ENCODE measurements at regions not wholly inside any gene's neighbourhood (a gene's known extent, or its start where the extent isn't known, plus 50 kb on each side); places are given as distances from the start of the nearest gene placed in this dataset.
"Not testable (repeated sequence)": the region's sequence is repeated elsewhere in the genome, so short reads cannot be mapped to it uniquely, and the experiment has no call there.

GRCh38 chr3:106510206-106510605 is 641.4 kb upstream of the CBLB start:
- H3K9me3 ChIP-seq (ENCODE audit: insufficient read depth, low read depth, low read length), result no peaks in the 10 kb centered on the region
- no peak overlapping the region for H3K4me3 ChIP-seq (ENCODE audit: low read length)
- WGBS, result 80% methylated on average over 1 of the region's 1 CpG
- no peaks in the 10 kb centered on the region for H3K4me1 ChIP-seq (ENCODE audit: insufficient read depth, low read length)
- no peak overlapping the region for H3K27ac ChIP-seq (ENCODE audit: low read depth, low read length)
- no peaks in the 10 kb centered on the region for H3K27me3 ChIP-seq (ENCODE audit: insufficient read depth, low read length)
- H3K36me3 ChIP-seq (ENCODE audit: insufficient read depth, low read length), result no peaks in the 10 kb centered on the region
- H3K9ac ChIP-seq (ENCODE audit: low read depth, low read length), result no peak overlapping the region

- no peaks in the 10 kb centered on the region for H3K4me1 ChIP-seq (ENCODE audit: insufficient read depth, low read length)
- H3K9ac ChIP-seq (ENCODE audit: low read depth, low read length), result no peak overlapping the region
- H3K36me3 ChIP-seq (ENCODE audit: insufficient read depth, low read length), result no peaks in the 10 kb centered on the region
- H3K27ac ChIP-seq (ENCODE audit: low read depth, low read length), result no peak overlapping the region
- 100% methylated on average over 1 of the region's 1 CpG for WGBS
- H3K4me3 ChIP-seq (ENCODE audit: low read length), result no peak overlapping the region
- no peaks in the 10 kb centered on the region for H3K9me3 ChIP-seq (ENCODE audit: insufficient read depth, low read depth, low read length)
- no peaks in the 10 kb centered on the region for H3K27me3 ChIP-seq (ENCODE audit: insufficient read depth, low read length)
These were observed 644.0 kb upstream of the CBLB start for GRCh38 chr3:106512846-106513245.

GRCh38 chr3:106514431-106514830 is 645.6 kb upstream of the CBLB start:
- Histone ChIP-seq H3K9ac (ENCODE audit: low read depth, low read length) (no peak overlapping the region), H3K9me3 (ENCODE audit: insufficient read depth, low read depth, low read length) (no peaks in the 10 kb centered on the region), H3K27ac (ENCODE audit: low read depth, low read length) (no peak overlapping the region), H3K4me3 (ENCODE audit: low read length) (no peak overlapping the region), H3K36me3 (ENCODE audit: insufficient read depth, low read length) (no peaks in the 10 kb centered on the region), H3K4me1 (ENCODE audit: insufficient read depth, low read length) (no peaks in the 10 kb centered on the region), H3K27me3 (ENCODE audit: insufficient read depth, low read length) (no peaks in the 10 kb centered on the region)
- 99% methylated on average over 3 of the region's 4 CpGs for WGBS

GRCh38 chr3:106518516-106518915 is 649.7 kb upstream of the CBLB start:
- H3K4me1 ChIP-seq (ENCODE audit: insufficient read depth, low read length), result no peaks in the 10 kb centered on the region
- no peak overlapping the region for H3K4me3 ChIP-seq (ENCODE audit: low read length)
- H3K27me3 ChIP-seq (ENCODE audit: insufficient read depth, low read length), result no peaks in the 10 kb centered on the region
- no peak overlapping the region for H3K9ac ChIP-seq (ENCODE audit: low read depth, low read length)
- no peak overlapping the region for H3K27ac ChIP-seq (ENCODE audit: low read depth, low read length)
- no peaks in the 10 kb centered on the region for H3K9me3 ChIP-seq (ENCODE audit: insufficient read depth, low read depth, low read length)
- H3K36me3 ChIP-seq (ENCODE audit: insufficient read depth, low read length), result no peaks in the 10 kb centered on the region

GRCh38 chr3:106522397-106522796 is 653.6 kb upstream of the CBLB start:
- no peaks in the 10 kb centered on the region for H3K9me3 ChIP-seq (ENCODE audit: insufficient read depth, low read depth, low read length)
- 92% methylated on average over 3 of the region's 4 CpGs for whole genome bisulfite sequencing
- no peaks in the 10 kb centered on the region for H3K4me1 ChIP-seq (ENCODE audit: insufficient read depth, low read length)
- H3K27ac ChIP-seq (ENCODE audit: low read depth, low read length), result no peak overlapping the region
- no peaks in the 10 kb centered on the region for H3K27me3 ChIP-seq (ENCODE audit: insufficient read depth, low read length)
- H3K36me3 ChIP-seq (ENCODE audit: insufficient read depth, low read length), result no peaks in the 10 kb centered on the region
- no peak overlapping the region for H3K4me3 ChIP-seq (ENCODE audit: low read length)
- H3K9ac ChIP-seq (ENCODE audit: low read depth, low read length), result no peak overlapping the region

GRCh38 chr3:106528932-106529331 is 660.1 kb upstream of the CBLB start:
- H3K4me1 ChIP-seq (ENCODE audit: insufficient read depth, low read length), result no peaks in the 10 kb centered on the region
- H3K36me3 ChIP-seq (ENCODE audit: insufficient read depth, low read length), result no peaks in the 10 kb centered on the region
- WGBS, result 95% methylated on average over 4 of the region's 4 CpGs
- no peak overlapping the region for H3K4me3 ChIP-seq (ENCODE audit: low read length)
- no peak overlapping the region for H3K9ac ChIP-seq (ENCODE audit: low read depth, low read length)
- H3K27me3 ChIP-seq (ENCODE audit: insufficient read depth, low read length), result no peaks in the 10 kb centered on the region
- H3K9me3 ChIP-seq (ENCODE audit: insufficient read depth, low read depth, low read length), result peaks cover 18% of the 10 kb centered on the region
- H3K27ac ChIP-seq (ENCODE audit: low read depth, low read length), result no peak overlapping the region

- H3K4me1 ChIP-seq (ENCODE audit: insufficient read depth, low read length), result no peaks in the 10 kb centered on the region
- H3K27me3 ChIP-seq (ENCODE audit: insufficient read depth, low read length), result no peaks in the 10 kb centered on the region
- H3K27ac ChIP-seq (ENCODE audit: low read depth, low read length), result no peak overlapping the region
- H3K4me3 ChIP-seq (ENCODE audit: low read length), result no peak overlapping the region
- H3K9me3 ChIP-seq (ENCODE audit: insufficient read depth, low read depth, low read length), result peaks cover 20% of the 10 kb centered on the region
- no peaks in the 10 kb centered on the region for H3K36me3 ChIP-seq (ENCODE audit: insufficient read depth, low read length)
- H3K9ac ChIP-seq (ENCODE audit: low read depth, low read length), result no peak overlapping the region
These were observed 660.9 kb upstream of the CBLB start for GRCh38 chr3:106529738-106530137.

- Histone ChIP-seq H3K9me3 (ENCODE audit: insufficient read depth, low read depth, low read length) (peaks cover 20% of the 10 kb centered on the region), H3K36me3 (ENCODE audit: insufficient read depth, low read length) (no peaks in the 10 kb centered on the region), H3K27me3 (ENCODE audit: insufficient read depth, low read length) (no peaks in the 10 kb centered on the region), H3K4me3 (ENCODE audit: low read length) (no peak overlapping the region), H3K9ac (ENCODE audit: low read depth, low read length) (no peak overlapping the region), H3K27ac (ENCODE audit: low read depth, low read length) (no peak overlapping the region), H3K4me1 (ENCODE audit: insufficient read depth, low read length) (no peaks in the 10 kb centered on the region)
- WGBS, result 89% methylated on average over 1 of the region's 1 CpG
These were observed 661.6 kb upstream of the CBLB start for GRCh38 chr3:106530367-106530766.

GRCh38 chr3:106531771-106532329 is 663.0 kb upstream of the CBLB start:
- not testable (repeated sequence) for H3K27me3 ChIP-seq (ENCODE audit: insufficient read depth, low read length); H3K36me3 ChIP-seq (ENCODE audit: insufficient read depth, low read length); H3K4me1 ChIP-seq (ENCODE audit: insufficient read depth, low read length); H3K27ac ChIP-seq (ENCODE audit: low read depth, low read length); H3K9ac ChIP-seq (ENCODE audit: low read depth, low read length); H3K4me3 ChIP-seq (ENCODE audit: low read length)
- peaks cover 20% of the 10 kb centered on the region for H3K9me3 ChIP-seq (ENCODE audit: insufficient read depth, low read depth, low read length)
- WGBS, result 84% methylated on average over 5 of the region's 5 CpGs

- no peaks in the 10 kb centered on the region for H3K36me3 ChIP-seq (ENCODE audit: insufficient read depth, low read length)
- H3K4me3 ChIP-seq (ENCODE audit: low read length), result no peak overlapping the region
- H3K9me3 ChIP-seq (ENCODE audit: insufficient read depth, low read depth, low read length), result peaks cover 20% of the 10 kb centered on the region
- H3K4me1 ChIP-seq (ENCODE audit: insufficient read depth, low read length), result no peaks in the 10 kb centered on the region
- H3K27me3 ChIP-seq (ENCODE audit: insufficient read depth, low read length), result no peaks in the 10 kb centered on the region
- H3K9ac ChIP-seq (ENCODE audit: low read depth, low read length), result no peak overlapping the region
- WGBS, result 94% methylated on average over 4 of the region's 5 CpGs
- H3K27ac ChIP-seq (ENCODE audit: low read depth, low read length), result no peak overlapping the region
These were observed 664.4 kb upstream of the CBLB start for GRCh38 chr3:106533093-106533787.

- H3K9ac ChIP-seq (ENCODE audit: low read depth, low read length), result no peak overlapping the region
- peaks cover 20% of the 10 kb centered on the region for H3K9me3 ChIP-seq (ENCODE audit: insufficient read depth, low read depth, low read length)
- no peak overlapping the region for H3K27ac ChIP-seq (ENCODE audit: low read depth, low read length)
- no peaks in the 10 kb centered on the region for H3K27me3 ChIP-seq (ENCODE audit: insufficient read depth, low read length)
- H3K36me3 ChIP-seq (ENCODE audit: insufficient read depth, low read length), result no peaks in the 10 kb centered on the region
- no peak overlapping the region for H3K4me3 ChIP-seq (ENCODE audit: low read length)
- H3K4me1 ChIP-seq (ENCODE audit: insufficient read depth, low read length), result no peaks in the 10 kb centered on the region
These were observed 665.0 kb upstream of the CBLB start for GRCh38 chr3:106533788-106534160.

GRCh38 chr3:106534206-106534605 is 665.4 kb upstream of the CBLB start:
- Histone ChIP-seq H3K27ac (ENCODE audit: low read depth, low read length) (no peak overlapping the region), H3K36me3 (ENCODE audit: insufficient read depth, low read length) (no peaks in the 10 kb centered on the region), H3K4me3 (ENCODE audit: low read length) (no peak overlapping the region), H3K9ac (ENCODE audit: low read depth, low read length) (no peak overlapping the region), H3K27me3 (ENCODE audit: insufficient read depth, low read length) (no peaks in the 10 kb centered on the region), H3K9me3 (ENCODE audit: insufficient read depth, low read depth, low read length) (peaks cover 20% of the 10 kb centered on the region), H3K4me1 (ENCODE audit: insufficient read depth, low read length) (no peaks in the 10 kb centered on the region)
- 94% methylated on average over 9 of the region's 9 CpGs for whole genome bisulfite sequencing

Measured in HUES64 (cell line).